NCI-H1930 (cell line): ENCODE measurements at regions not wholly inside any gene's neighbourhood (a gene's known extent, or its start where the extent isn't known, plus 50 kb on each side); places are given as distances from the start of the nearest gene placed in this dataset.

Experiments
- DNase-seq, 2 experiments: peaks; one replicate each; lab custom pipeline; 2025; lab: John Stamatoyannopoulos, UW

GRCh38 chr5:29697278-29697677, 1496.2 kb upstream of the CDH6 start:
- no peak for DNase-seq

GRCh38 chr5:29672678-29673077, 1520.8 kb upstream of the CDH6 start:
- DNase-seq: no peak

GRCh38 chr5:29662876-29663275, 1530.6 kb upstream of the CDH6 start:
- no peak for DNase-seq

GRCh38 chr5:29654954-29655353, 1538.5 kb upstream of the CDH6 start:
- no peak for DNase-seq

GRCh38 chr5:29649321-29649720, 1544.2 kb upstream of the CDH6 start:
- DNase-seq: no peak

GRCh38 chr5:29642601-29643000, 1550.9 kb upstream of the CDH6 start:
- DNase-seq: no peak

- DNase-seq: no peak
Observed at GRCh38 chr5:29614206-29614605, 1579.3 kb upstream of the CDH6 start.

- no peak for DNase-seq
Observed at GRCh38 chr5:29588236-29588635, 1605.2 kb upstream of the CDH6 start.

GRCh38 chr5:29587832-29588231, 1605.7 kb upstream of the CDH6 start:
- DNase-seq: no peak

GRCh38 chr5:29568028-29568427, 1625.5 kb upstream of the CDH6 start:
- DNase-seq: no peak

GRCh38 chr5:29561564-29561963, 1631.9 kb upstream of the CDH6 start:
- no peak for DNase-seq

GRCh38 chr5:29550523-29550922, 1643.0 kb upstream of the CDH6 start:
- no peak for DNase-seq

- DNase-seq: no peak
Observed at GRCh38 chr5:29548262-29548661, 1645.2 kb upstream of the CDH6 start.

GRCh38 chr5:29547236-29547865, 1646.1 kb upstream of the CDH6 start:
- DNase-seq: no peak

GRCh38 chr5:29543501-29543900, 1650.0 kb upstream of the CDH6 start:
- no peak for DNase-seq

- no peak for DNase-seq
Observed at GRCh38 chr5:29524227-29524626, 1669.3 kb upstream of the CDH6 start.

- DNase-seq: no peak
Observed at GRCh38 chr5:29518176-29518575, 1675.3 kb upstream of the CDH6 start.

- no peak for DNase-seq
Observed at GRCh38 chr5:29516224-29516623, 1677.3 kb upstream of the CDH6 start.

- no peak for DNase-seq
Observed at GRCh38 chr5:29508131-29508530, 1685.4 kb upstream of the CDH6 start.

- no peak for DNase-seq
Observed at GRCh38 chr5:29504411-29504810, 1689.1 kb upstream of the CDH6 start.

- no peak for DNase-seq
Observed at GRCh38 chr5:29498860-29499259, 1694.6 kb upstream of the CDH6 start.

GRCh38 chr5:29498412-29498811, 1695.1 kb upstream of the CDH6 start:
- no peak for DNase-seq

- DNase-seq: no peak
Observed at GRCh38 chr5:29485333-29485732, 1708.2 kb upstream of the CDH6 start.

GRCh38 chr5:29469581-29469980, 1723.9 kb upstream of the CDH6 start:
- no peak for DNase-seq

GRCh38 chr5:29462241-29462640, 1731.2 kb upstream of the CDH6 start:
- DNase-seq: no peak
